GM12878 (cell line): ENCODE measurements at regions not wholly inside any gene's neighbourhood (a gene's known extent, or its start where the extent isn't known, plus 50 kb on each side); places are given as distances from the start of the nearest gene placed in this dataset.

Experiments
- BACH1 ChIP-seq: fragments of 450-650 bp; IDR thresholded peaks from 2 replicates; pipeline ENCODE4 v1.6.1; 2017; ENCODE audit warnings: mild to moderate bottlenecking, borderline replicate concordance
- EZH2 ChIP-seq: IDR thresholded peaks from 2 replicates; pipeline ENCODE4 v1.6.1; 2012; ENCODE audit warnings: low read depth, mild to moderate bottlenecking, control low read depth, inconsistent platforms, low read length, borderline replicate concordance; ENCODE audit not compliant: control insufficient read depth
- FOS ChIP-seq: IDR thresholded peaks from 3 replicates; pipeline ENCODE4 v1.6.1; 2011; ENCODE audit warnings: borderline replicate concordance; ENCODE audit not compliant: insufficient read length; ENCODE audit errors: extremely low read depth
- JUND ChIP-seq: IDR thresholded peaks from 2 replicates; pipeline ENCODE4 v1.6.1; 2012; ENCODE audit warnings: low read depth, mild to moderate bottlenecking, low read length, improper control_type of control experiment, moderate library complexity
- LARP7 ChIP-seq: fragments of 450-650 bp; IDR thresholded peaks from 2 replicates; pipeline ENCODE4 v1.6.1; 2017; ENCODE audit warnings: mild to moderate bottlenecking
- MTA3 ChIP-seq: IDR thresholded peaks from 2 replicates; pipeline ENCODE4 v1.6.1; 2012; ENCODE audit warnings: low read length, inconsistent platforms, borderline replicate concordance
- MYC ChIP-seq: IDR thresholded peaks from 2 replicates; pipeline ENCODE4 v1.6.1; 2011; ENCODE audit warnings: mild to moderate bottlenecking, low read length, moderate library complexity, inconsistent platforms; ENCODE audit not compliant: insufficient read depth, insufficient replicate concordance, insufficient read length, severe bottlenecking
- POLR2A ChIP-seq: IDR thresholded peaks from 2 replicates; pipeline ENCODE4 v1.6.1; 2011; ENCODE audit warnings: low read depth, mild to moderate bottlenecking, low read length
- RFX5 ChIP-seq: IDR thresholded peaks from 2 replicates; pipeline ENCODE4 v1.6.1; 2011; ENCODE audit warnings: low read depth, low read length, improper control_type of control experiment
- YBX1 ChIP-seq: fragments of 450-650 bp; IDR thresholded peaks from 2 replicates; pipeline ENCODE4 v1.6.1; 2016; ENCODE audit warnings: antibody characterized with exemption
- YY1 ChIP-seq: IDR thresholded peaks from 2 replicates; pipeline ENCODE4 v1.6.1; 2011; ENCODE audit warnings: low read depth, mild to moderate bottlenecking, low read length
- TF ChIP-seq, protein P1 (sequence below): fragments of 450-650 bp; IDR thresholded peaks from 2 replicates; pipeline ENCODE4 v1.6.1; 2016; ENCODE audit warnings: mild to moderate bottlenecking
- TF ChIP-seq, protein P2 (sequence below): IDR thresholded peaks from 2 replicates; pipeline ENCODE4 v1.6.1; 2012; ENCODE audit warnings: low read depth, low read length, improper control_type of control experiment
- TF ChIP-seq, protein P3 (sequence below), 3 experiments: IDR thresholded peaks in 2 of 3; conservative IDR thresholded peaks in 1 of 3; 2 replicates each; pipeline ENCODE4 v1.5.1; 2011; ENCODE audit warnings: low read depth in 3 of 3, low read length in 3 of 3, mild to moderate bottlenecking in 3 of 3, control low read depth in 2 of 3, moderate library complexity in 2 of 3, inconsistent platforms in 1 of 3, mixed read lengths in 1 of 3; ENCODE audit not compliant: control insufficient read depth in 2 of 3, insufficient read depth in 1 of 3; ENCODE audit errors: extremely low read depth in 1 of 3

DNA sequence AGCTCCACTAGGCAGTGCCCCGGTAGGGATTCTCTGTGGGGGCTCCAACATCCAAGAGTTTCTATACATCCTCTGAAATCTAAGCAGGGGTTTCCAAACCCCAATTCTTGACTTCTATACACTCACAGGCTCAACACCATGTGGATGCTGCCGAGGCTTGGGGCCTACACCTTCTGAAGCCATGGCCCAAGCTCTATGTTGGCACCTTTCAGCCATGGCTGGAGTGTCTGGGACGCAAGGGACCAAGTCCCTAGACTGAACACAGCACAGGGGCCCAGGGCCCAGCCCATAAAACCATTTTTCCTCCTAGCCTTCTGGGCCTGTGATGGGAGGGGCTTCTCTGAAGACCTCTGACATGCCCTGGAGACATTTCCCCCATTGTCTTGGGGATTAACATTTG is 511.8 kb downstream of the TRAM1L1 start:
- TF ChIP-seq LARP7 (no peak), MTA3 (no peak), EZH2 (no peak), YY1 (no peak), FOS (no peak), POLR2A (no peak), YBX1 (no peak), MYC (no peak), JUND (no peak), BACH1 (no peak), RFX5 (no peak)
- TF ChIP-seq, protein P1, sequence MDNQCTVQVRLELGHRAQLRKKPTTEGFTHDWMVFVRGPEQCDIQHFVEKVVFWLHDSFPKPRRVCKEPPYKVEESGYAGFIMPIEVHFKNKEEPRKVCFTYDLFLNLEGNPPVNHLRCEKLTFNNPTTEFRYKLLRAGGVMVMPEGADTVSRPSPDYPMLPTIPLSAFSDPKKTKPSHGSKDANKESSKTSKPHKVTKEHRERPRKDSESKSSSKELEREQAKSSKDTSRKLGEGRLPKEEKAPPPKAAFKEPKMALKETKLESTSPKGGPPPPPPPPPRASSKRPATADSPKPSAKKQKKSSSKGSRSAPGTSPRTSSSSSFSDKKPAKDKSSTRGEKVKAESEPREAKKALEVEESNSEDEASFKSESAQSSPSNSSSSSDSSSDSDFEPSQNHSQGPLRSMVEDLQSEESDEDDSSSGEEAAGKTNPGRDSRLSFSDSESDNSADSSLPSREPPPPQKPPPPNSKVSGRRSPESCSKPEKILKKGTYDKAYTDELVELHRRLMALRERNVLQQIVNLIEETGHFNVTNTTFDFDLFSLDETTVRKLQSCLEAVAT: no peak
- TF ChIP-seq, protein P2, sequence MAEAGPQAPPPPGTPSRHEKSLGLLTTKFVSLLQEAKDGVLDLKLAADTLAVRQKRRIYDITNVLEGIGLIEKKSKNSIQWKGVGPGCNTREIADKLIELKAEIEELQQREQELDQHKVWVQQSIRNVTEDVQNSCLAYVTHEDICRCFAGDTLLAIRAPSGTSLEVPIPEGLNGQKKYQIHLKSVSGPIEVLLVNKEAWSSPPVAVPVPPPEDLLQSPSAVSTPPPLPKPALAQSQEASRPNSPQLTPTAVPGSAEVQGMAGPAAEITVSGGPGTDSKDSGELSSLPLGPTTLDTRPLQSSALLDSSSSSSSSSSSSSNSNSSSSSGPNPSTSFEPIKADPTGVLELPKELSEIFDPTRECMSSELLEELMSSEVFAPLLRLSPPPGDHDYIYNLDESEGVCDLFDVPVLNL: no peak
- TF ChIP-seq, protein P3, sequence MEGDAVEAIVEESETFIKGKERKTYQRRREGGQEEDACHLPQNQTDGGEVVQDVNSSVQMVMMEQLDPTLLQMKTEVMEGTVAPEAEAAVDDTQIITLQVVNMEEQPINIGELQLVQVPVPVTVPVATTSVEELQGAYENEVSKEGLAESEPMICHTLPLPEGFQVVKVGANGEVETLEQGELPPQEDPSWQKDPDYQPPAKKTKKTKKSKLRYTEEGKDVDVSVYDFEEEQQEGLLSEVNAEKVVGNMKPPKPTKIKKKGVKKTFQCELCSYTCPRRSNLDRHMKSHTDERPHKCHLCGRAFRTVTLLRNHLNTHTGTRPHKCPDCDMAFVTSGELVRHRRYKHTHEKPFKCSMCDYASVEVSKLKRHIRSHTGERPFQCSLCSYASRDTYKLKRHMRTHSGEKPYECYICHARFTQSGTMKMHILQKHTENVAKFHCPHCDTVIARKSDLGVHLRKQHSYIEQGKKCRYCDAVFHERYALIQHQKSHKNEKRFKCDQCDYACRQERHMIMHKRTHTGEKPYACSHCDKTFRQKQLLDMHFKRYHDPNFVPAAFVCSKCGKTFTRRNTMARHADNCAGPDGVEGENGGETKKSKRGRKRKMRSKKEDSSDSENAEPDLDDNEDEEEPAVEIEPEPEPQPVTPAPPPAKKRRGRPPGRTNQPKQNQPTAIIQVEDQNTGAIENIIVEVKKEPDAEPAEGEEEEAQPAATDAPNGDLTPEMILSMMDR (IDR thresholded peaks at IDR 0.05 in 2 of 3, conservative IDR thresholded peaks at IDR 0.05 in 1 of 3; ENCODE audit: control insufficient read depth in 2 of 3, extremely low read depth in 1 of 3, insufficient read depth in 1 of 3, low read depth in 3 of 3, low read length in 3 of 3): no peak
